RPMI7951 (cell line): ENCODE measurements at regions not wholly inside any gene's neighbourhood (a gene's known extent, or its start where the extent isn't known, plus 50 kb on each side); places are given as distances from the start of the nearest gene placed in this dataset.
"Not testable (repeated sequence)": the region's sequence is repeated elsewhere in the genome, so short reads cannot be mapped to it uniquely, and the experiment has no call there.

Source experiments
- DNase-seq: peaks from one replicate; pipeline ENCODE4 v3.0.0-alpha.2; 2012; ENCODE audit warnings: low read depth

DNA sequence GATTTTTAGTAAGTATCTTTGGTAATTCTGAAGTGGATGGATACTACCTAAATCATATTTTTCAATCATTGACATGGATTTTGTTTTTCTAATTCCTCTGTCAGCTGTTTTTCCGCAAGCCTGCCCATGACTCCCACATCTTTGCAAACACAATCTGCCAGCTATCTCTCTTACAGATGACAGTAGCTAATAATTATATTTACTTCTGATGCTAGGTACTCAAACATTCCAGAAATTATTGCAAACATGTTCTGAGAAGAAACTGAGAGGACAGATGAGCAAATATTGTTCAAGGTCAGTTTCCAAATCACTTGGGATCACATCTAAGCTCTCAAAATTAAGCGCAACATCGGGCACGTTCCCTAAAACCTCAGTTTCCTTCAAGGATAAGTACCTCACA lies 270.0 kb upstream of the CDH19 start:
- DNase-seq = no peak

DNA sequence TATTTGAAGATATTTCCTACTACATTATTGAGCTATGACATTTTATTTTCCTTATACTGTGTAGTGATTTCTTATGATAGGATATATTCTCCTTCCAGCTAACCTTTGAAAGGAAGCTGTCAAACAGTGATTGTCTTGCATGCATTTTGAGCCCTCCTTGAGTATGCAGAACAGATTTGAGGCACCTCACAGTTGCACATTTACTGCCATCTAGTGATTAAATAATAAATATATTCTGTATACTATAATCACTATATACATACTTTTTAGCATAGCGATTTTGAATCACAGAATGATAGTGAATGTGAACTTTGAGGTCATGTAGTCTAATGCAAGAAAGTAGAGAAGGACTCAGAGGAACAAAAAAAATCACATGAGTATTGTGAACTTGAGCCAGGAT lies 268.4 kb upstream of the CDH19 start:
- no peak for DNase-seq

DNA sequence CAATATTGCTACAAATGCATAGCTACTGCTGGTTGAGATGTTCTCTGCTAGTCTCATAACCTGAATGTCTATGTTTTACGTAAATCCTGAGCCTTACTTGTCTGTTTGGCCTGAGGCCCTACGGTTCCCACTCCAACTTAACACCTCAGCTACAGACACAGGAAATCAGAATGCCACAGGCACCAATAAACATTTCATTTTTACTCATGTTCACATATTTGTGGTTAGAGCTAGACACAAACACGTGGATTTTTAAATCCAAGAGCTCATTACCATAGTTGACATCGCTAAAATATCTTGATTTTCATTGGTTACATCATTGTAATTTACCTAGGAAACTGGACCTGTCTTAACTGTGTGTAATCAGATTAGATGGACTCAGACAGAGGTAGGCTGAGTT lies 263.8 kb upstream of the CDH19 start:
- DNase-seq = no peak

DNA sequence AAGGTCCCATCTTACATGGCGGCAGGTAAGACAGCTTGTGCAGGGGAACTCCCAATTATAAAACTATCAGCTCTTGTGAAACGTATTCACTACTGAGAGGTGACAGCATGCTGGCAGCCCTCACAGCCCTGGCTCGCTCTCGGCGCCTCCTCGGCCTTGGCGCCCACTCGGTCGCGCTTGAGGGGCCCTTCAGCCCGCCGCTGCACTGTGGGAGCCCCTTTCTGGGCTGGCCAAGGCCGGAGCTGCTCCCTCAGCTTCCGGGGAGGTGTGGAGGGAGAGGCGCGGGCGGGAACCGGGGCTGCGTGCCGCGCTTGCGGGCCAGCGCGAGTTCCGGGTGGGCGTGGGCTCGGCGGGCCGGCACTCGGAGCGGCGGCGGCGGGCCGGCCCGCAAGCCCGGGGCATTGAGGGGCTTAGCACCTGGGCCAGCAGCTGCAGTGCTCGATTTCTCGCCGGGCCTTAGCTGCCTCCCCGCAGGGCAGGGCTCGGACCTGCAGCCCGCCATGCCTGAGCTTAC lies 262.6 kb upstream of the CDH19 start:
- not testable (repeated sequence) for DNase-seq

DNA sequence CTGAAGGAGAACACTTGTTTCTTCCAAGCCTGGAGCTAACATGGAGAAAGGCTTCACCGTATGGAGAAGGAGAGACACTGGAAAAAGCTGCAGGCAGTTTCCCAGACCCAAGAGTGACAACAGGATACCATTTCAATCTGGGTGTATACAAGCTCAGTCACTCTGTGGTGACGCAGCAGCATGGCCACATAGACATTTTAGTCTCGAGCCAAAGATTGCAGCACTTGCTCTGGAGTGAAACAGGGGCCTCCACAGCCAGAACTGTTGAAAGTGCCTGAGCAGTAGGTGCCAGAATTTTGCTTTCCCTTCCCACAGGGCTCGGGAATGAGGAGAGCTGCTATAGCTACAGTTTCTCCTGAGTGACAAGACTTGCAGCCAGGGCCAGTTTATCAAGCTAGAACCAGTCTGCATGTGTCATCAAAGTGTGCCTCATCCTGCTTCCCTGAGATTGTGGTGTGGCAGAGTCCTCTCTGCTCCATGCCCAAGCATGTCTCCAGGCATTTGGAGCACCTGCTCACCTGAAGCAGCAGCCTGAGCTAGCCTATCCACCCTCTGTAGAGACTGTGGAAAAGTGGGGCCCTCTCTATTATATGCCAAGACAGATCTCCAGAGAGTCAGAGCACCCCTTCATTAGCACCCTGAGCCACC lies 234.6 kb upstream of the CDH19 start:
- no peak for DNase-seq

DNA sequence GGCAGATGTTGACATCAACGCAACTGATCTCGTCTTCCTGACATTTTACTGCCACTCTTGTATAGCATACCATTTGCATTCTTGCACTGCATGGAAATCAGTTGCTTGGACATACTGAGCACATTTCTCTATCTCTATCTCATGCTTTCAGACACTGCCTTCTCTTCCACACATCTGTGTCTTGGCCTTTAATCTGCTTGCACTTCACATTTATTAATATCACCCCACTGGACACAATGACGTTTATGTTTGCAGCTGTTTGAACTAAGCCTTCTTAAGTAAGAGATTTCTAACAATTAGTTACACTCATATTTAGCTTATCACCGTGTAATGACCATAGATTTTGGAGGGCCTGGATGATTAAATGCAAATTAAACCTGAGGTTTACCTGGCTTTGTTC lies 229.8 kb upstream of the CDH19 start:
- no peak for DNase-seq

DNA sequence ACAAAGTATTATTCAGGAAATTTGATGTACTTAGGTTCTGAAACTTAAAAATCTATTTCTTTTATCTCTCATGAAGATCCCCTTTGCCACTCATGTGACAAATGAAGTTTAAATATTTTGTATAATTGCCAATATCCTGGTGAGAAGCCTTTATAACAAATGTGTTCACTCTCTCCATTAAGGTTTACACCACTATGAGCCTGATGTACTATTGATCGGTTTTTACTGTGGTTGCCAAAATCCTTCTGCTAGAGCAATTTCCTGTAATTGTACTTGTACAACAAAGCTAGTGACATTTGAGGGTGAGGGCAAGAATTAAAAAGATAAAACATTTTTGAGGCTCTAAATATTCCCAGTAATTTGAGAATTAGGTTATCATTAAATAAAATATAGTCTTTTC lies 222.3 kb upstream of the CDH19 start:
- DNase-seq = no peak

DNA sequence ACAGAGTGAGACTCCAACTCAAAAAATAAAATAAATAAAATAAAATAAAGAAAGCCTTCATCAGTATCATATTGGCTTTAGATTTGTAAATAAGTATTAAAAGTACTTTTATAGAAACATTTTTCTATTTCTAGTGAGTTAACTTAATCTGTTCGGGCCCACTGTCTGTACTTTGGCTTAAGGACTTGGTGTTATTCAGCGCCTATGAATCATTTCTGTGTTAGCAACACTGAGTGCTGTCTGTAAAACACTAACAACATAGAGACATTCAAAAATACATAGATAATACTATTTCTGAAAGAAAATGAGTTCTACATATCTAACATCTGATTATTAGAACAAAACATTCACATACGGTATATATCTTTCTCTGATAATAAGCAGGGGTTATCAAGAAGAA lies 221.5 kb upstream of the CDH19 start:
- DNase-seq = no peak

DNA sequence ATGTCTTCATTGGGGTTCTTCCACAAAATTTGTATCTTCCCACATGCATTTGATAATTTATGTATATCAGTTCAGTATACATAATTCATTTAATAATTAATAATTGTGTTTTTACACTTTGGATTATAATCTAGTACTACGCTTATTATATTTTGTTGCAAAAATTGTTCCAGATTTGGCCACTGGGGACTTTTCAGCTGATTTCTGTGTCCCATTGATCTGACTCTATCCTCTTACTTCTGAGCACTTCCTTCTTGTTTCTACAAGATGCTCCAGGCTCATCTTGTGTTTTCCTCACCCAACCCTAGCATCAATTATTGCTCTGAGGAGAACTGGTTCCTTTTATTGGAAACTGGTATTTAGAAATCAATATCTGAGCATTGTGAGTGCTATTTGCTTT lies 215.3 kb upstream of the CDH19 start:
- no peak for DNase-seq

DNA sequence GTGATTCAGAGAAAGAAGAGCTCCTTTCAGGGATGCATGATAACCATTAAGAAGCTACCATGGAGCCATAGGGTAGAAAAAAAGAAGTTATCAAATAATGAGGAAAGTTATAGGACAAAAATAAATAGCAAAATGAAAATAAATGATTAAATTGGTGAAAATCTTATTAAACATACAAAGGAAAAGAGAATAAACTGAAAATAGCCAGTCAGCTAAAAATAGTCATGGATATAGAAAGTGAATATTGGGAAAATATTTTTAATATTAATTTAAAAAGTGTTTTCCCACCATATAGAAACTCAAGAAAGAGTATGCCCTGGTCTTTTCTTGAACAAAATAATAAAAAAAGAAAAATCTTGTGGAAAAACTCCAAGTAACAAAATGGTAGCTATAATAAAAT lies 209.2 kb upstream of the CDH19 start:
- DNase-seq = no peak

DNA sequence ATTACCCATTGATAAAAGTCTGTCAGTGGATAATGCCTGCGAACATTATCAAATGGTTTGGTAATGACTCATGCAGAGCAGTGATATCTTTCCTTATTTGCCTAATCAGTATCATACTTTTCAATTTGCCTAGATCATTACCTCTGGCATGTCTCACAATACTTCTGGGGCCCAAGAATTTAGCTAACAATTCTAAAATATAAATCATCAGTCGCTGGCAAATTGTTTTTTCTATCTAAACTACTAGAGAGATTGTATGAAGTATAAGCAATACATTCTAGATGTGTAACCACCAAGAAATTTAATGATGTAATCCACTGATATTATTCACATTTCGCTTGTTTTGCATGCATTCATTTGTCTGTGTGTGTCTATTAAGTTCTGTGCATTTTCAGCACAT lies 191.2 kb upstream of the CDH19 start:
- no peak for DNase-seq

DNA sequence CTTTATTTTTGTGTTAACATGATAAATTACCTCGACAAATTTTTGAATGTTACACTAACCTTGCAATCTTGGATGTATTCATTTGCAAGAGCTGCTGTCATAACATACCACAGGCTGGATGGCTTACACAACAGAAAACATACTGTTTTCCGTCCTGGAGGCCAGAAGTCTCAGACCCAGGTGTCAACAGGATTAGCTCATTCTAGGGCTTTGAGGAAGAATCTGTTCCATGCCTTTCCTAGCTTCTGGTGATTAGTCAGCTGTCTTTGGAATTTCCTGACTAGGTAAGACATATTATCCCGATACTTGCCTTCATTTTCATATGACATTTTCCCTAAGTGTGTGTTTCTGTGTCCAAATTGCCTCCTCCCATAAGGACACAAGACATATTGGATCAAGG lies 188.6 kb upstream of the CDH19 start:
- no peak for DNase-seq

DNA sequence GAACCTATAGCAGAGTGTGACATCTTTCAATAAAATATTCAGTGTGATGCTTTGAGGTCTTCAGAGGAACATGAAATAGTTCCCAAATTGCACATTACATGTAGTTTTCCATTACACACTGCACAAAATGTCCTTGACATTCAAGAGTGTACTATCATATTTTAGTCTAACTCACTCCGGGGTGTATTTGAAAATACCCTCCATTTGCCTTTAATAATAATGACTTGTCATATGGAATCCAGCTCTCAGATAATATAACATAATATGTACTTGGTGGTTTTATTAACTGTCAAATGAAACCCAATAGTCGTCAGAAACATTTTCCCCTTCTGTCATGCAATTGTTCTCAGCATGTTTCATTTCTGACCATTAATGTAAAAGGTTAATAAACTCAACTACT lies 176.7 kb upstream of the CDH19 start:
- DNase-seq = no peak

DNA sequence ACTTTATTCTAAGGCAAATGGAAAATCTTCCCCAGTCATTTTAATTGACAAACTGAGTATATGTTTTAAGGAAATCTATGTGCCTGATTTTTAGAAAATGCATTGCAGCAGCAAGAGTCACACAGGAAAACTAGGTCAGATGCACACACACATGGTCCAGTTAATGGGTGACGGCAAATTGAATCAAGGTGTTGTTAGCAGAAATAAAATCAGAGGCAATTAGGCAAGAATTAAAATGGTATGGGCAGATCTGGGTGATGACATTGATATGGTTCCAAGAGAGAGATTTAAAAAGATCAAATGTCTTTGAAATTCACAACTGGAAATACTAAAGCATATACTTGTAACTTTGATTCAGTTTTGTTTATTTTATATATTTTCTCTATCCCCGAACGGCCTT lies 174.2 kb upstream of the CDH19 start:
- no peak for DNase-seq

DNA sequence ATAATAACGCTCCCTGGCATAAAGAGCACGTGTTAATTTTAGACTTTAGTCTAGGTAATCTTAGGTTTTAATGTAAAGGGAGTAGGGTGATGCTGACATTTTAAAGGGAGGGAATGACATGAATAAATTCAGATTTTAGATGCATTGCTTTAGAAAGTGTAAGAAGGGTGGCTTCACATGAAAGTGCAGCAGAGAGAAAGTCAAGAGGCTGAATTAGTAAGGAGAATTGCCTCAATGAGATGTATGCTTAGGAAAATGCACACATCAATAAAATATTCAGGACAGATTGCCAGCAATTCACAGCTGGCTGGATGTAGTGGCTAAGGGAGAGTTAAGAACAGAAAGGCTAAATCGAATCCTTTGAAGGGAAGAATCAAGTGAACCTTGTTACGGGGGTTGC lies 165.5 kb upstream of the CDH19 start:
- no peak for DNase-seq

DNA sequence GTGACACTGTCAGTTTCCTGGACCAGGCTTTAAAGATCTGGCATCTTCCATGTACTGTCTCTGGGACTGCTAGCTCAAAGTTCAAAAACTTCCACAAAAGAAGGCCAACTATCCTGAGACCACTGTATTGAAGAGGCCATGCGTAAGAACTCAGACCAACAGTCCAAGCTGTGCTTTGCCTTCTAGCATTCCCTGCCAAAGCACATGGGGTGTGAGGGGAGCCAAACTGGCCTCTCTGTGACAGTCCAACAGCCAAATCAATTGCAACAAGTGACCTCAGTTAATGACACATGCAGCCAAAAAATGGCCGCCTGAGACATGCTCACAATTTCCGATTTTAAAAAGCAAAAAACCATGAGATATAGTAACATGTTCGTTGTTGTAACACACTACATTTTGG lies 160.3 kb upstream of the CDH19 start:
- DNase-seq = no peak

DNA sequence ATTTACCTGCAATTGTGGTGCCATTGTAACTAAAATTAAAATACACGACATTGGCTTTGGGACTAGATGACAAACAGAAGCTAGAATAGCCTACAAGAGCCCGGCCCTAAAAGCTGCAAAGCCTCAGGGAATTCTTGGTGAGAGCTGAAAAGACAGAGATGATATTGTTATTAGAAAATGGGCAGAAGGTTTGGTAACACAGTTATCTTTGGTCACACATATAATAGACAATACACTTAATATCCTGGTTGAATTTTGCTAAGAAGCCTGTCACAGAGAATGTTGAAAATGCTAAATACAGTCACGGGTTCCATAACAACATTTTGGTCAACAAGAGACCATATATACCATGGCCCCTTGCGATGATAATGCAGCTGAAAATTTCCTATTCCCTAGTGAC lies 157.3 kb upstream of the CDH19 start:
- no peak for DNase-seq

DNA sequence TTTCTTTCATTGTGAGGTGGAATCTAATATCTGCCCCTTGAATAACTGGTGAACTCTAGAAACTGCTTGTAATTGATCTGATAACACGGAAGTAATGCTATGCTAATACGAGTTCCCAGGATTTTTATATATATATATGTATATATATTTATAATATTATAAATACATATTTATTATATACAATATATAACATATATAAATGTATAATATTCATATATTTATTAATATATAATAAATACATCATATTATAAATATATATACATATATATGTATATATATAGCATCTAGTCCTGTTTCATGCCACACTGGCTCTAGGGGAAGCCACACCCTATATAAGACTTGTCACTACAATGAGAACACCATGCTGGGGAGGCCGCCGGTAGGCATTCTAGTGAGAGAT lies 156.7 kb upstream of the CDH19 start:
- DNase-seq = no peak

DNA sequence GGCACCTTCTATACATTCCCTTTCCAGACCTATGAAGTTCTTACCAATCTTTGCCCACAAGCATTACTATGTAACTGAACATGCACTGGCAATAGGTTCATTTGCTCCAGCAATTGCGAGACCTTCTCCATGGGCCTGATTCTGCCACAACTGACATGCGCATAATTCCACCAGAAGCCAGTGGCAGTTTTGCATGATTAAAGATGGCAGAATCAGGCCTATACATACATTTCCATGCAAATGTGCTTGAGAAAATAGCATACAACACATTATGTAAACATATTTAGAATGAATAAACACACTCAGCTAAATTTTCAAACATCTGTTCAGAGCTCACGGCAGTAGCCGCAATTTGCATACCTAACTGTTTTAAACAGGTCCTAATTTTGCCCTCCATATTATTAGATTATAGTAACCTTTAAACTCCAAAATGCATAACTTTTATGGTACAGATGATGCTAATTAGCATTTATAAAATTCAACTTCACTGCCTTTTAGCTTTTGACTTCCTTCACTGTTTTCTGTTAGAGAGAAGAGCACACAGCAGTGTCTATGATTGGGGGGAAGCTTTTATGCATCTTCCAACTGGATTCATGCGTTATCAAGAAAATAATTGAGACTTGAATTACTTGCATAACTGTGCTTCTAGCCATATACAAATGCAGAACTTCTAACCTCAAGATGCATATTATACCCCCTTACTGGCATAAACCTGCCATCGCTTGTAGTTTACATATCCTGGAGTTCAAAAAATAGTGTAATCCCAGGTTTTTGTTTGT lies 155.3 kb upstream of the CDH19 start:
- DNase-seq = no peak

DNA sequence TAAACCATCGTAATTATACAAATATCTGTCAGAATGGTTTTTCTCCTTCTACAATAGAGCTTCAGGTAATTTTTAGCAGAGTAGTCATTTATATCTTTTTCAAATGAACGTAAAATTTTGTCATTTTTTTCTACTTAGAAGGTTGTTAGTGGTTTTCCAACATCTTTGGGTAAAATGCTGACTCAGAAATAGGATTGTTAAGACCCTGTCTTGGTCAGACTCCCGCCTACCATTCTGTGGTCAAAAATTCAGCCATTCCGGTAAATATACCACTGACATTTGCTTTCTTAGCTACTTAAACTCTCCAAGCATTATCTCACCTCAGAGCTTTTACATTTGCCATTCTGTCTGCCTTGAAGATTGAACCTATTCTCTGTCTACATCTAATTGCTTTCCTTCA lies 154.1 kb upstream of the CDH19 start:
- DNase-seq = no peak

DNA sequence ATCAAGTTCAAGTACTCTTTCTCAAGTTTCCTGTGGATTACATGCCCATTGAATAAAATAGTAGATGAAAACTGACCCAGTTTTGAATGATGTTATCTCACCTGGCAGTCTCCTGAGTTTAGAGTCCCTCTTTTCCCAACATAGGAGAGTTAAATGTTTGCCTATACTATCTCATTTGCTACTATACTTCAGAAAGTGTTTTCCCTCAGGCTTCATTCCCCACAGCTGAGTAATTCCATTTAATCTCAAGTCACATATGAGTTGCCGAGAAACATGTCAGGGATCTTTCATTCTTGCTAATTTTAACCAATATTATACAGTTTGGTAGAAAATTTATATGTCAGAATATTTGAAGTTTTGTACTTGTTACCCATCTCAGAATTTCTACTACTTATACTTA lies 150.4 kb upstream of the CDH19 start:
- DNase-seq = no peak

DNA sequence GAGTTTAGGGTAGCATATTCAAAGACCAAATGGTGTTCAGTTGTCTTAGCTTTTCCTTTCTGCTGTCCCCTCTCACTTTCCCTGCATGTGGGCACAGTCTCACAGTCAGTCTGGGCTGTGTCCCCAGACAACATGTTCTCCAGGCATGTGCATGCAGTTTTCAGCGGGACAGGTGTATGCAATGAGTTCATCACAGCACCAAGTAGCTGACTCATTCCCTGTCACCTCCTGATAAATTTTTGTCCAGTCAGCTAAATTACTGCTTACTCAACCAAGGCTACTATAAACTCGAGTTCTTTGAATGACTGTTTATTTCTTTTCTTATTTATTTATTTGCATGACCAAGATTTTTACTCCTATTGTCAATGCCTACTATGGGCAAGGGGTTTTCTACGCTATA lies 148.8 kb upstream of the CDH19 start:
- no peak for DNase-seq

DNA sequence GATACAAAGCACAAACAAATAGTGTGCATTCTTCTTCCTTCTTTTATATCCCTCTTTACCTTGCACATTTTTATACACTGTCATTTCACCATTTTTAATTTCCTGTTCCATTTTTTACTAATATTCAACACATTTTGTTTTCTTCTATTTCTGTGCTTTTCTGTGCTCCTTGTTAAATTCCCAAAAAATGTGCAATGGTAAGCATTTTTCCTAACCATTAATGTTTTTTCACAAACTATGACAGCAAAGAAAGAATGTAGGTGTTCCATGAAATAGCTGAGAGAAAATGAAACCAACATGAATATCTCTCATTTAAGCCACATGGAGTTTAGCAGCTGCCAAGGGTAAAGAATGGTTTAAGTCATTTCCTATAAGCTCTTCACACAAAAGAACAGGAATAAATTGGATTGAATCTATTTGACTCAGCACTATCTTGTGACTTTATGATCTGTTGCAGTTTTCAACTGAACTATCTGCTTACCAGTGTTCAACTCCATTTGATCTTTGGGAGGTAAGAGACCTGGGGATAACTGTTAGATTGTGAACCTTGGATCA lies 145.7 kb upstream of the CDH19 start:
- DNase-seq = no peak
